Large intestine (tissue), 3 donors: ENCODE measurements at regions not wholly inside any gene's neighbourhood (a gene's known extent, or its start where the extent isn't known, plus 50 kb on each side); places are given as distances from the start of the nearest gene placed in this dataset.

Experiments
- DNase-seq, 2 donors: peaks; one replicate each; pipeline versions ENCODE4 v3.0.0 to v3.0.0-alpha.2; 2013
- H3K27ac ChIP-seq: one replicate; pipeline ENCODE4 v1.5.1; 2013; ENCODE audit warnings: low read length
- H3K27me3 ChIP-seq: 2 replicates; pipeline ENCODE4 v1.6.1; 2013; ENCODE audit warnings: low read length; ENCODE audit not compliant: control insufficient read depth, insufficient read depth
- H3K36me3 ChIP-seq: 2 replicates; pipeline ENCODE4 v1.6.1; 2013; ENCODE audit warnings: low read length; ENCODE audit not compliant: control insufficient read depth, insufficient read depth
- H3K4me1 ChIP-seq: one replicate; pipeline ENCODE4 v1.6.1; 2013; ENCODE audit warnings: low read length; ENCODE audit not compliant: control insufficient read depth, insufficient read depth
- H3K4me3 ChIP-seq: one replicate; pipeline ENCODE4 v1.5.1; 2013; ENCODE audit warnings: low read length
- H3K9me3 ChIP-seq: one replicate; pipeline ENCODE4 v1.6.1; 2013; ENCODE audit warnings: mild to moderate bottlenecking, low read depth, low read length, moderate library complexity; ENCODE audit not compliant: control insufficient read depth
- WGBS: methylation state at CpG from one replicate; pipeline ENCODE4 v1.1.5; 2013; ENCODE audit warnings: low lambda C conversion rate; ENCODE audit not compliant: insufficient coverage; 5-methylcytosine and 5-hydroxymethylcytosine counted together

DNA sequence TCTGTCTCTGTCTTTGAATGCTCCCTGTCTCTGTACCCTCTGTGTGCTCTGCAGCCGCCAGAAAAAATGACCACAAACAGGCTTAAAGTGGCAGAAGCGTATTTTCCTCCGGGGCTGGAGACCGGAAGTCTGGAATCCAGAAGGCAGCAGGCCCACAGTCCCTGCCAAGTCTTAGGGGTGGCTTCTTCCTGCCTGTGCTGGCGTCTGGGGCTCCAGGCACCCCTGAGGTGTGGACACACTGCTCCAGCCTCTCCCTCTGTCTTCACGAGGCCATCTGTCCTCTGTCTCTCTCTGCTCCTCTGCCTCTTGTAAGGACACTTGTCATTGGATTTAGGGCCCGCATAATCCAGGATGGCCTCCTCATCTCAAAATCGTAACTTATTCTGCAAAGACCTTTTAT is 298.4 kb upstream of the IRX4 start:
- Histone ChIP-seq H3K4me3 (no peak overlapping the region), H3K36me3 (no peaks in the 10 kb centered on the region), H3K9me3 (no peaks in the 10 kb centered on the region), H3K27ac (no peak overlapping the region), H3K4me1 (no peaks in the 10 kb centered on the region), H3K27me3 (peaks cover 2% of the 10 kb centered on the region)
- no peak for DNase-seq
- no CpG with 5 or more reads among the region's 8 CpGs for WGBS

DNA sequence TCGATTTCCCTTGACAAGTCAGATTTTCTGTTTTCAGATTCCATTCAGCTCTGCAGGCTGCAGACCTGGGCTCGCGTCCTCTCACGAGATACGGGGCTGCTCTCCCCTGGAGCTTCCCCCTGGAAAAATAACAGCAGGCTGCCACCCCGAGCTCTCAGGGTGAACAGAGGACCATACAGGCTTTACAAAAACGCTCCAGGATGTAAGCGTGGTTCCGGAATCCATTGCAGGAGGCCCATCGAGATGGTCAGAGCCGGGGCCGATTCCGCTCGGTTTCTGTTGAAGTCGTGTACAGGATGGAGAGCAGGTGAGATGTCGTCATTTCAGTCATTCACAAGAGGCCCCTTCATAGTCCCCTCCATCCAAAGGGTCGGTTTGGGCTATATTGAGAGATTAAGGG is 297.7 kb upstream of the IRX4 start:
- peaks cover 2% of the 10 kb centered on the region for H3K27me3 ChIP-seq
- H3K27ac ChIP-seq: no peak overlapping the region
- no CpG with 5 or more reads among the region's 17 CpGs for WGBS
- no peak overlapping the region for H3K4me3 ChIP-seq
- no peaks in the 10 kb centered on the region for H3K4me1 ChIP-seq
- no peak for DNase-seq
- no peaks in the 10 kb centered on the region for H3K36me3 ChIP-seq
- no peaks in the 10 kb centered on the region for H3K9me3 ChIP-seq

DNA sequence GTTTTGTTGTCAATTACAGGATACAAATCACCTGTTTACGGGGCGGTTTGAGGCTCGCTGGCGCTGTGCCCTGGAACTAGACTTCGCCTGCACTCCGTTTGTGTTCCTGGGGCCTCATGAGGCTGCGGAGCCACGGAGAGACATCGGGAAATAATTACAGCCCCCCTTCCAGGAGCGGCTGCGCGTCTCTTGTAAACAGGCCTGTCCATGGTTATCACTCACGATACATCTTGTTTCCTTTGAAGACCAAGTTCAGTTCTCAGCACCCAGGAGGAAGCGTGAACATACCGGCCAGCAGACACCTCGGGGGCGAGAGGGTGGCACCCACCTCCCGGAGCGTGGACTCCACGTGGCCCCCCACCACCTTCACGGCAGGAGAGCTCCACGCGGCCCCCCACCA is 297.1 kb upstream of the IRX4 start:
- no peak for DNase-seq
- H3K4me1 ChIP-seq: no peaks in the 10 kb centered on the region
- H3K36me3 ChIP-seq: no peaks in the 10 kb centered on the region
- peaks cover 2% of the 10 kb centered on the region for H3K27me3 ChIP-seq
- H3K4me3 ChIP-seq: no peak overlapping the region
- H3K27ac ChIP-seq: no peak overlapping the region
- WGBS: no CpG with 5 or more reads among the region's 23 CpGs
- no peaks in the 10 kb centered on the region for H3K9me3 ChIP-seq

DNA sequence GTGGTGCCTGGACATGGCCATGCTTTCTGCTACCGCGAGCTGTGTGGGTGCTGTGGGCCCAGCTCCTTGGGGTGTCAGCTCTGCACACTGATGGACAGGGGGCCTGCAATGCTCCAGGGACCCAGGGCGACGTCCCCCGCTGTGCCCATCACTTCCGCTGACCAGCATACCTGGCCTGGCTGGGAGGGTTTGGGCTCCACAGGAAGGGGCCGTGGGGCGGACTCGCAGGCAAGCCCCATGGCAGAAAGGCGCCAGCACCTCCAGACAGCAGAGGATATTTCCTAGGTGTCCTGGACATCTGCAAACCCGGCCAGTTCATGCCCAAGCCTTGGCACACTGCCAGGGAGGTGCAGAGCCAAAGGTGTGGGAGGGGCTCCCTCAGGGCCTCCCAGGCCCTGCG is 295.8 kb upstream of the IRX4 start:
- Histone ChIP-seq H3K27ac (no peak overlapping the region), H3K4me3 (no peak overlapping the region), H3K4me1 (no peaks in the 10 kb centered on the region), H3K36me3 (no peaks in the 10 kb centered on the region), H3K9me3 (no peaks in the 10 kb centered on the region), H3K27me3 (no peaks in the 10 kb centered on the region)
- WGBS: no CpG with 5 or more reads among the region's 12 CpGs
- DNase-seq: no peak

DNA sequence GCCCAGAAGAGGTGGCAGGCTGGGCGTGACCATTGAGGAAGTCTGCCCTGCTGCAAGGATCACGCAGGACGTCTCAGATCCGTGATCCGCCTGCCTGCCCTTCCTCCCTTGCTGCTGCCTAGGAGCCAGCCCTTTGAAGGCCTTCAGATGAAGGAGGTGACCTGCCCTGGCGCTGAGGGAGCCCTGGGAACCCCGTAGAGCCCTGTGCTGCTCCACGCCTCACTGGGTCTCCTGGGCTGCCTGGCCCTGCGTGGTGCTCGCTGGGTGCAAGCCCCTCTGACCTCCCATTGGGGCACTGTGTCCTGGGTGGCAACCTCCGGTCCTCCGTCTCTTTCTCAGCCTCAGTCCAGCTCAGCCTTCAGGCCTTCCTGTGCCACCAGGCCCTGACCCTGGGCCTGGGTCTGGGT is 295.3 kb upstream of the IRX4 start:
- DNase-seq: no peak
- H3K9me3 ChIP-seq: no peaks in the 10 kb centered on the region
- H3K4me3 ChIP-seq: no peak overlapping the region
- no peaks in the 10 kb centered on the region for H3K27me3 ChIP-seq
- no CpG with 5 or more reads among the region's 12 CpGs for WGBS
- no peak overlapping the region for H3K27ac ChIP-seq
- H3K36me3 ChIP-seq: no peaks in the 10 kb centered on the region
- no peaks in the 10 kb centered on the region for H3K4me1 ChIP-seq

DNA sequence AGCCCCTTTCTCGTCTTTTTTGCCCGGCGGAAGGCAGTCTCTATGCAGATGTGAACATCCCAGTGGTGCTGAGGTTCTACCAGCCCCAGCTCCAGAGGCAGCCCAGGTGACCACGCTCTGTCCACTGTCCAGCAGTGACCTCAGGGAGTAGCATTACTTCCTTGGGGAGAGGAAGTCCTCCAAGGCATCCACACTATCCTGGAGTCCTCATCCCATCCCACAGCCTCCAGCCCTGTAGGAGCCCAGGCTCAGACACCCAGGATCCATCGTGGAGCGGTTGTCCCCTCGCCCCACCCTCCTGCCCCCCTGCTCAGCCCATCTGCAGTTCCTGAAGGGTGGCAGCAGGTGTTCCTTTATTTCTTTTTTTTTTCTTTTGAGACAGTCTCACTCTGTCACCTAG is 294.5 kb upstream of the IRX4 start:
- H3K27me3 ChIP-seq: no peaks in the 10 kb centered on the region
- H3K9me3 ChIP-seq: no peaks in the 10 kb centered on the region
- H3K36me3 ChIP-seq: no peaks in the 10 kb centered on the region
- H3K27ac ChIP-seq: no peak overlapping the region
- no peaks in the 10 kb centered on the region for H3K4me1 ChIP-seq
- H3K4me3 ChIP-seq: no peak overlapping the region
- WGBS: no CpG with 5 or more reads among the region's 7 CpGs
- DNase-seq: no peak

GRCh38 chr5:2176581-2176980 is 293.9 kb upstream of the IRX4 start:
- Histone ChIP-seq H3K9me3 (no peaks in the 10 kb centered on the region), H3K4me1 (no peaks in the 10 kb centered on the region), H3K36me3 (no peaks in the 10 kb centered on the region), H3K27me3 (no peaks in the 10 kb centered on the region), H3K27ac (no peak overlapping the region), H3K4me3 (no peak overlapping the region)
- no peak for DNase-seq
- no CpG with 5 or more reads among the region's 1 CpG for WGBS

GRCh38 chr5:2175842-2176404 is 293.2 kb upstream of the IRX4 start:
- no peaks in the 10 kb centered on the region for H3K4me1 ChIP-seq
- WGBS: 90% methylated on average over 2 of the region's 29 CpGs
- no peaks in the 10 kb centered on the region for H3K36me3 ChIP-seq
- no peak for DNase-seq
- H3K9me3 ChIP-seq: no peaks in the 10 kb centered on the region
- no peaks in the 10 kb centered on the region for H3K27me3 ChIP-seq
- no peak overlapping the region for H3K4me3 ChIP-seq
- H3K27ac ChIP-seq: no peak overlapping the region

DNA sequence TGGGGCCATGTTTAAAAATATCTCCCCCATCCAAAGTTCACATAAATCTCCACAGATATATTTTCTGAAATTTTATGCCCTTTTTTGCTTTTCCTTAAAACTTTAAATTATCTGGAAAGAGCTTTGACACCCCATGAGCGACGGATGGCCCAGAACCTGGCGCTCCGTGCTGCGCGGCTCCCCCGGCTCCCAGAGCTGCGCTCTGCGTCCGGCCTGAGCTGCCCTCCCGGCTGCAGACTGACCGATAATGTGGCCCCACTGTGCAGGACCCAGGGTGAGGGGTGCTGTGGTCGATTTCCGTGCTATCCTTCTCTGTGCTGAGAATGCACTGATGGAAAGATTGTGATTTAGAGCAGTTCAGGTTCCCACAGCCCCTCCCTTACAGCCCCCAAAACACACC is 292.3 kb upstream of the IRX4 start:
- Histone ChIP-seq H3K36me3 (no peaks in the 10 kb centered on the region), H3K27ac (no peak overlapping the region), H3K27me3 (no peaks in the 10 kb centered on the region), H3K4me3 (no peak overlapping the region), H3K4me1 (no peaks in the 10 kb centered on the region), H3K9me3 (no peaks in the 10 kb centered on the region)
- WGBS: no CpG with 5 or more reads among the region's 14 CpGs
- no peak for DNase-seq

DNA sequence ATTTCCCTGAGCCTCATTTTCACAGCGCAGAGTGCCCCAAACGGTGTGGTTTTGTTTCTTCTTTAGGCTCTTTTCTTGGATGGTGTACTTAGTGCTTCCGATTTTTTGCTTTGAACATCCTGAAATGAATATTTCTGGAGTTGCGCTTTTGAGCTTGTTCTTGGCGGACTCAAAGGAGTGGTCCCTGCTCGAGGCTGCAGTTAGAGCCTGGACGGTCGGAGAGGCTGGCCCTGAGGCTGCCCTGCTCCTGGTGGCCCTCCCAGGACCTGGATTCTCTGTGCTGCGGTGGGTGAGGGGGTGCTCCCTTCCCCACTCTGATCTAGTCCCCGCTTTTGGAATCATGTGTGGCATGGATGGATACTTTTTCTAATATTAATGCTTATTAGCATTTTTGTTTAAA is 291.8 kb upstream of the IRX4 start:
- Histone ChIP-seq H3K36me3 (no peaks in the 10 kb centered on the region), H3K4me1 (no peaks in the 10 kb centered on the region), H3K4me3 (no peak overlapping the region), H3K27me3 (no peaks in the 10 kb centered on the region), H3K9me3 (no peaks in the 10 kb centered on the region), H3K27ac (no peak overlapping the region)
- WGBS: 90% methylated on average over 2 of the region's 10 CpGs
- DNase-seq: no peak

DNA sequence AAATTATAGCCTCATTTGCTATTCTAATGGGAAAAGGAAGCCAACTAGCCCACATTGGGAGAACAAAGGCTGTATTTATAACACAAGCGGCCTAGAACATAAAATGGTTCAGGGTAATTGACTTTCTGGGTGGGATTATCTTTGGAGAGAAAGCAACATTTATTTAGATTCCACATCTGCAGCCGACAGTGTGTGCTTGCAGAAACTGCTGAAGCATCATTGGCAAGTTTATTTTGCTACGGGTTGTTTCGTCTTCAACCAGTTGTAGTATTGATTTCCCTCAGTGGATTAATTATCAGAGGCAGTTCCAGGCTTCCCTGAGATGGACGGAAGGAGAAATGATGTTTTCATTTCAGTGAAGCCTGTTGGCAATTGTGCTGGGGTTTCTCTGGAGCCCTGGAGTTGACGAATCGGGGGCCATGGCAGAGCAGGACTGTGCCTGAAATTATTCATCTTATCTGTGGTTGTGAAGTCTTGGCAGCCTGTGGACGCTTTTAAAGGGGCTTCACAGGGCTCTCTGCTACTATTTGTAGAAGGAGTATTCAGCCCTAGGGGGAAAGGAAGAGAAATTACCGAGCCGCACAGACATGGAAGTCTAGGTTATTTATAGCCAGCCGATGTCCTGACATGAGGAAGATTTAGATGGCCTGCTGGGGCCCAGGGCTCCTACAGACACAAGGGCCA is 290.6 kb upstream of the IRX4 start:
- DNase-seq: no peak
- H3K4me1 ChIP-seq: no peaks in the 10 kb centered on the region
- WGBS: 20% methylated on average over 1 of the region's 11 CpGs
- no peak overlapping the region for H3K27ac ChIP-seq
- H3K27me3 ChIP-seq: no peaks in the 10 kb centered on the region
- no peaks in the 10 kb centered on the region for H3K36me3 ChIP-seq
- no peaks in the 10 kb centered on the region for H3K9me3 ChIP-seq
- H3K4me3 ChIP-seq: no peak overlapping the region
